ENCODE measurements at regions not wholly inside any gene's neighbourhood (a gene's known extent, or its start where the extent isn't known, plus 50 kb on each side); places are given as distances from the start of the nearest gene placed in this dataset.

DNA sequence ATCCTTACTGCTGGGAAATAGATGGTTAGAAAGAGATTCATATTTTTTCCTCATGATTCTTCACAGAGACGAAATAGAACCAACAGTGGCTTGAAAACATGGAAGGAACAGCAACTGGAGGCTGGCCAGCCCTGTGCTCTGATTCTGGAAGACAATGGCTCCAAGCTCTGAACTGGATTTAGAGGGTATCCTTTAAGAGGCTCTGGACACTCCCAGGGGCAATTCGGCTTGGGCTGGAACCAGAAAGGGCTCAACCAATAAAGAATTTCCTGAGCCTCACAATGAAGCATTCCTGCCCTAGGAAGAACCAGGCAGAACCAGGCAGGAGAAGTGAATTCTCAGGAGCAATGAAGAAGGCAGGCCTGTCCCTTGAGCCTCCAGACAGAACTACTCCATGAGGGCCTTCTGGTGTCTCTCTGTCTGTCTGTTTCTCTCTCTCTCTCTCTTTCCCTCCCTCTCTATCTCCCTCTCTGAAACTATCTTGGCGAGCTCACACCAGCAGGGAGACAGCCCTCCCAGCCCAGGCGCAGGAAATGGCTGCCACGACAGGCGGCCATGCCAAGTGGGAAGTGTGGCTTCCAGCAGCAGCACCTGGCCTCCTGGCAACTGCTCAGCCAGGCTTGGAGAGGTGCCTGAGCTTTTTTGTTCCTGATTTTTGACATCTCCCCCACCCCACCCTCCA, 93.3 kb downstream of the RCN1 start:
- no peak for TF ChIP-seq RAD51 (IDR thresholded peaks at IDR 0.05)
- TF ChIP-seq, protein P1, sequence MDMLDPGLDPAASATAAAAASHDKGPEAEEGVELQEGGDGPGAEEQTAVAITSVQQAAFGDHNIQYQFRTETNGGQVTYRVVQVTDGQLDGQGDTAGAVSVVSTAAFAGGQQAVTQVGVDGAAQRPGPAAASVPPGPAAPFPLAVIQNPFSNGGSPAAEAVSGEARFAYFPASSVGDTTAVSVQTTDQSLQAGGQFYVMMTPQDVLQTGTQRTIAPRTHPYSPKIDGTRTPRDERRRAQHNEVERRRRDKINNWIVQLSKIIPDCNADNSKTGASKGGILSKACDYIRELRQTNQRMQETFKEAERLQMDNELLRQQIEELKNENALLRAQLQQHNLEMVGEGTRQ (IDR thresholded peaks at IDR 0.05; ENCODE audit: borderline replicate concordance, low read depth, low read length) = no peak
- TF ChIP-seq, protein P2, sequence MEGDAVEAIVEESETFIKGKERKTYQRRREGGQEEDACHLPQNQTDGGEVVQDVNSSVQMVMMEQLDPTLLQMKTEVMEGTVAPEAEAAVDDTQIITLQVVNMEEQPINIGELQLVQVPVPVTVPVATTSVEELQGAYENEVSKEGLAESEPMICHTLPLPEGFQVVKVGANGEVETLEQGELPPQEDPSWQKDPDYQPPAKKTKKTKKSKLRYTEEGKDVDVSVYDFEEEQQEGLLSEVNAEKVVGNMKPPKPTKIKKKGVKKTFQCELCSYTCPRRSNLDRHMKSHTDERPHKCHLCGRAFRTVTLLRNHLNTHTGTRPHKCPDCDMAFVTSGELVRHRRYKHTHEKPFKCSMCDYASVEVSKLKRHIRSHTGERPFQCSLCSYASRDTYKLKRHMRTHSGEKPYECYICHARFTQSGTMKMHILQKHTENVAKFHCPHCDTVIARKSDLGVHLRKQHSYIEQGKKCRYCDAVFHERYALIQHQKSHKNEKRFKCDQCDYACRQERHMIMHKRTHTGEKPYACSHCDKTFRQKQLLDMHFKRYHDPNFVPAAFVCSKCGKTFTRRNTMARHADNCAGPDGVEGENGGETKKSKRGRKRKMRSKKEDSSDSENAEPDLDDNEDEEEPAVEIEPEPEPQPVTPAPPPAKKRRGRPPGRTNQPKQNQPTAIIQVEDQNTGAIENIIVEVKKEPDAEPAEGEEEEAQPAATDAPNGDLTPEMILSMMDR (IDR thresholded peaks at IDR 0.05 in 2 of 3, conservative IDR thresholded peaks at IDR 0.05 in 1 of 3; ENCODE audit: control insufficient read depth in 2 of 3, extremely low read depth in 1 of 3, insufficient read depth in 1 of 3, low read depth in 3 of 3, low read length in 3 of 3) = no peak

Data from GM12878 (cell line).